CD14-positive monocyte (primary cell): ENCODE measurements at regions not wholly inside any gene's neighbourhood (a gene's known extent, or its start where the extent isn't known, plus 50 kb on each side); places are given as distances from the start of the nearest gene placed in this dataset.

Experiments used
- DNase-seq, 3 donors: peaks; one replicate each; pipeline ENCODE4 v3.0.0-alpha.2; 2011 to 2022
- H2AFZ ChIP-seq: 2 replicates; pipeline ENCODE4 v1.6.0; 2012; ENCODE audit warnings: mild to moderate bottlenecking, low read depth, low read length, inconsistent platforms; ENCODE audit not compliant: insufficient read depth, poor library complexity, severe bottlenecking
- H3K27ac ChIP-seq, 2 donors: 1 replicate in 1 of 2; 2 replicates in 1 of 2; pipeline ENCODE4 v1.5.1; 2012 to 2013; ENCODE audit warnings: low read length in 2 of 2, control low read depth in 1 of 2, inconsistent platforms in 1 of 2, low read depth in 1 of 2, mild to moderate bottlenecking in 1 of 2
- H3K27me3 ChIP-seq, 2 donors: one replicate each; pipeline versions ENCODE4 v1.6.0 to v1.6.1; 2011 to 2013; ENCODE audit warnings: low read length in 2 of 2; ENCODE audit not compliant: control insufficient read depth in 2 of 2, insufficient read depth in 2 of 2
- H3K36me3 ChIP-seq, 2 donors: replicated peaks in 1 of 2; 1 replicate in 1 of 2; 2 replicates in 1 of 2; pipeline versions ENCODE4 v1.5.1 to v1.6.1; 2012 to 2013; ENCODE audit warnings: low read length in 2 of 2, control low read depth in 1 of 2, inconsistent platforms in 1 of 2, mild to moderate bottlenecking in 1 of 2; ENCODE audit not compliant: insufficient read depth in 2 of 2, control insufficient read depth in 1 of 2
- H3K4me1 ChIP-seq, 2 donors: 1 replicate in 1 of 2; 2 replicates in 1 of 2; pipeline versions ENCODE4 v1.5.1 to v1.6.1; 2012 to 2013; ENCODE audit warnings: low read length in 2 of 2, control low read depth in 1 of 2, inconsistent platforms in 1 of 2, mild to moderate bottlenecking in 1 of 2, moderate library complexity in 1 of 2; ENCODE audit not compliant: insufficient read depth in 2 of 2, control insufficient read depth in 1 of 2
- H3K4me2 ChIP-seq: replicated peaks from 2 replicates; pipeline ENCODE3; 2012; ENCODE audit warnings: low read length, moderate library complexity, mild to moderate bottlenecking; ENCODE audit not compliant: poor library complexity, severe bottlenecking; ENCODE audit errors: extremely low read depth
- H3K4me3 ChIP-seq, 3 experiments: fragments of 200-600 bp in 1 of 3; sonication (generic) in 1 of 3; replicated peaks in 1 of 3; 1 replicate in 2 of 3; 2 replicates in 1 of 3; pipeline ENCODE4 v1.5.1; 2011 to 2013; ENCODE audit warnings: low read length in 3 of 3, mild to moderate bottlenecking in 3 of 3, control low read depth in 2 of 3, low read depth in 2 of 3, inconsistent platforms in 1 of 3, moderate library complexity in 1 of 3
- H3K79me2 ChIP-seq: 2 replicates; pipeline ENCODE4 v1.6.0; 2012; ENCODE audit warnings: mild to moderate bottlenecking, control low read depth, inconsistent platforms, low read length, moderate library complexity; ENCODE audit not compliant: insufficient read depth
- H3K9ac ChIP-seq: 2 replicates; pipeline ENCODE4 v1.6.0; 2017; ENCODE audit warnings: low read length, mild to moderate bottlenecking; ENCODE audit not compliant: insufficient read depth, poor library complexity, severe bottlenecking
- H3K9me3 ChIP-seq, 2 donors: replicated peaks in 1 of 2; 1 replicate in 1 of 2; 2 replicates in 1 of 2; pipeline versions ENCODE4 v1.5.1 to v1.6.1; 2012 to 2013; ENCODE audit warnings: low read length in 2 of 2, control low read depth in 1 of 2; ENCODE audit not compliant: control insufficient read depth in 1 of 2, insufficient read depth in 1 of 2
- H4K20me1 ChIP-seq: 2 replicates; pipeline ENCODE4 v1.6.0; 2012; ENCODE audit warnings: mild to moderate bottlenecking, low read length, control low read depth, moderate library complexity; ENCODE audit not compliant: insufficient read depth
- H3K27ac Mint-ChIP-seq, 7 donors: one replicate each; pipeline ENCODE4 v1.8.0; 2020; ENCODE audit warnings: mild to moderate bottlenecking in 7 of 7, mixed read lengths in 7 of 7, moderate library complexity in 6 of 7, inconsistent platforms in 2 of 7
- H3K27me3 Mint-ChIP-seq, 3 donors: one replicate each; pipeline ENCODE4 v1.8.0; 2021 to 2022; ENCODE audit warnings: low read depth in 3 of 3, mild to moderate bottlenecking in 3 of 3, mixed read lengths in 3 of 3, moderate library complexity in 3 of 3, inconsistent platforms in 1 of 3
- H3K36me3 Mint-ChIP-seq, 2 donors: one replicate each; pipeline ENCODE4 v1.8.0; 2020; ENCODE audit warnings: mixed read lengths in 2 of 2, inconsistent platforms in 1 of 2, mild to moderate bottlenecking in 1 of 2
- H3K4me1 Mint-ChIP-seq: one replicate; pipeline ENCODE4 v1.8.0; 2020; ENCODE audit warnings: mild to moderate bottlenecking, mixed read lengths
- H3K4me3 Mint-ChIP-seq, 2 donors: one replicate each; pipeline ENCODE4 v1.8.0; 2020; ENCODE audit warnings: mild to moderate bottlenecking in 2 of 2, mixed read lengths in 2 of 2, moderate library complexity in 1 of 2
- H3K9me3 Mint-ChIP-seq, 7 donors: one replicate each; pipeline ENCODE4 v1.8.0; 2020 to 2022; ENCODE audit warnings: mixed read lengths in 7 of 7, mild to moderate bottlenecking in 6 of 7, moderate library complexity in 6 of 7, inconsistent platforms in 2 of 7
- CTCF ChIP-seq: fragments of 200-600 bp; IDR thresholded peaks from one replicate; pipeline ENCODE4 v1.8.0; 2022; ENCODE audit warnings: antibody characterized with exemption, mild to moderate bottlenecking
- WGBS: methylation state at CpG from one replicate; pipeline ENCODE4 v1.1.5; 2013; ENCODE audit warnings: missing lambda C conversion rate; ENCODE audit not compliant: insufficient coverage; 5-methylcytosine and 5-hydroxymethylcytosine counted together
- intact Hi-C, 2 donors: fragments of 100-400 bp; cut with micrococcal nuclease; formaldehyde crosslinking; loops; one replicate each; pipeline versions ENCODE4 v1.15.0 to v1.15.1; 2023

GRCh38 chr1:195241066-195241465 lies 1367.2 kb downstream of the KCNT2 start:
- no peak overlapping the region for H3K4me3 ChIP-seq
- H3K36me3 ChIP-seq = no peaks in the 10 kb centered on the region
- H2AFZ ChIP-seq = no peak overlapping the region
- no peak for DNase-seq
- H3K27me3 ChIP-seq = no peaks in the 10 kb centered on the region
- Mint-ChIP-seq H3K27ac (no peak overlapping the region), H3K4me1 (no peaks in the 10 kb centered on the region), H3K27me3 (peaks cover 0 to 1% (median 0%) of the 10 kb centered on the region in 3 donors), H3K9me3 (peaks cover 1 to 12% (median 6%) of the 10 kb centered on the region in 7 donors), H3K36me3 (no peaks in the 10 kb centered on the region), H3K4me3 (no peak overlapping the region)
- TF ChIP-seq CTCF = no peak
- no peak overlapping the region for H3K4me2 ChIP-seq
- H4K20me1 ChIP-seq = no peaks in the 10 kb centered on the region
- no peaks in the 10 kb centered on the region for H3K4me1 ChIP-seq
- no peaks in the 10 kb centered on the region for H3K79me2 ChIP-seq
- H3K27ac ChIP-seq = no peak overlapping the region
- WGBS = no CpG with 5 or more reads among the region's 3 CpGs
- intact Hi-C loops = no loop called here
- peaks cover 17 to 20% of the 10 kb centered on the region in 2 donors for H3K9me3 ChIP-seq
- H3K9ac ChIP-seq = no peak overlapping the region

DNA sequence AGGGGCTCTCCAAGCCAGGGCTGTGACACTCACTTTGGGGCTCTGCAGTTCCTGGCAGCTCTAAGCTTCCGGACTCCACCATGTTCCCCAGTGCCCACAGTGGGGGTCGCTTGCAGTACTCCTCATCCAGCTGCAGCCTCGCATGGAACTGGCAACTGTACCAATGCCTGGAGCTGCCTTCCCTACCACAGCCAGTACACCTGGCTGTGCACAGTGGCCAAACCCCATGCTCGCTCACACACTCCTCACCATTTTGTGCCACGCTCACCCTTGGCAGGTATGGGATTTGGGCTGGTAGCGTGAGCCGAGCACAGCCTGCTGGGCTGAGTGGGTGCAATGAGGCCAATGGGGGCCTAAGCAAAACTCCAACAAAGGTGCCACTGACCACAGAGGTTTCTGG lies 1369.9 kb downstream of the KCNT2 start:
- Histone ChIP-seq H4K20me1 (no peaks in the 10 kb centered on the region), H3K4me3 (no peak overlapping the region), H3K36me3 (no peaks in the 10 kb centered on the region), H3K27ac (no peak overlapping the region), H3K4me1 (no peaks in the 10 kb centered on the region), H3K79me2 (no peaks in the 10 kb centered on the region), H3K9me3 (peaks cover 16 to 17% of the 10 kb centered on the region in 2 donors), H3K4me2 (no peak overlapping the region), H2AFZ (no peak overlapping the region), H3K9ac (no peak overlapping the region), H3K27me3 (no peaks in the 10 kb centered on the region)
- Mint-ChIP-seq H3K27ac (no peak overlapping the region), H3K27me3 (peaks cover 0 to 1% (median 0%) of the 10 kb centered on the region in 3 donors), H3K36me3 (no peaks in the 10 kb centered on the region), H3K4me3 (no peak overlapping the region), H3K4me1 (no peaks in the 10 kb centered on the region), H3K9me3 (peaks cover 0 to 12% (median 5%) of the 10 kb centered on the region in 7 donors)
- no peak for TF ChIP-seq CTCF
- intact Hi-C loops = no loop called here
- 92% methylated on average over 7 of the region's 7 CpGs for WGBS
- no peak for DNase-seq
